ENCODE measurements at regions not wholly inside any gene's neighbourhood (a gene's known extent, or its start where the extent isn't known, plus 50 kb on each side); places are given as distances from the start of the nearest gene placed in this dataset.

DNA sequence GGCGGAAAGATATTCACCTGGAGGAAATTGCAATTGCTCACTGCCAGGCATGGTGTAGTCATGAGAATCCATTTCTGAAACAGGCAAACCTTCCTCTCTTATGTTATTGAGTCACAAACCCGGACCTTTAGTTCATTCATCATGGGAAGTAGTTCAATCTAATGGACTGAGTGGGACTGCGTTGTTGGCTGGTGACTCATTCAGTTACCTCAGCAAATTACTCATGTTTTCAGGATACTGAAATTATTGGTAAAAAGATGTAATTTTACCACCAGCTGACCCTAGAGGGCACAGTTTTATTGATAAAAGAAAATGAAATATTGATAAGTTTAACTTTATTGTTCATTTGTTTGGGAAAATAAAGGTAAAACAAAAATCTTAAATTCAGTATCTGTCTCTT, 1194.4 kb upstream of the SORCS1 start:
- TF ChIP-seq, protein P1, sequence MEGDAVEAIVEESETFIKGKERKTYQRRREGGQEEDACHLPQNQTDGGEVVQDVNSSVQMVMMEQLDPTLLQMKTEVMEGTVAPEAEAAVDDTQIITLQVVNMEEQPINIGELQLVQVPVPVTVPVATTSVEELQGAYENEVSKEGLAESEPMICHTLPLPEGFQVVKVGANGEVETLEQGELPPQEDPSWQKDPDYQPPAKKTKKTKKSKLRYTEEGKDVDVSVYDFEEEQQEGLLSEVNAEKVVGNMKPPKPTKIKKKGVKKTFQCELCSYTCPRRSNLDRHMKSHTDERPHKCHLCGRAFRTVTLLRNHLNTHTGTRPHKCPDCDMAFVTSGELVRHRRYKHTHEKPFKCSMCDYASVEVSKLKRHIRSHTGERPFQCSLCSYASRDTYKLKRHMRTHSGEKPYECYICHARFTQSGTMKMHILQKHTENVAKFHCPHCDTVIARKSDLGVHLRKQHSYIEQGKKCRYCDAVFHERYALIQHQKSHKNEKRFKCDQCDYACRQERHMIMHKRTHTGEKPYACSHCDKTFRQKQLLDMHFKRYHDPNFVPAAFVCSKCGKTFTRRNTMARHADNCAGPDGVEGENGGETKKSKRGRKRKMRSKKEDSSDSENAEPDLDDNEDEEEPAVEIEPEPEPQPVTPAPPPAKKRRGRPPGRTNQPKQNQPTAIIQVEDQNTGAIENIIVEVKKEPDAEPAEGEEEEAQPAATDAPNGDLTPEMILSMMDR (IDR thresholded peaks at IDR 0.05; ENCODE audit: low read depth, low read length, missing input control) = no peak
- no peak for TF ChIP-seq SP1 (IDR thresholded peaks at IDR 0.05)
- no peak for TF ChIP-seq RXRA (IDR thresholded peaks at IDR 0.05)
- TF ChIP-seq YY1 (IDR thresholded peaks at IDR 0.05) = no peak
- TF ChIP-seq, protein P2, sequence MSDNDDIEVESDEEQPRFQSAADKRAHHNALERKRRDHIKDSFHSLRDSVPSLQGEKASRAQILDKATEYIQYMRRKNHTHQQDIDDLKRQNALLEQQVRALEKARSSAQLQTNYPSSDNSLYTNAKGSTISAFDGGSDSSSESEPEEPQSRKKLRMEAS (IDR thresholded peaks at IDR 0.05) = no peak
- TF ChIP-seq RAD21 (IDR thresholded peaks at IDR 0.05) = no peak
- TF ChIP-seq GABPA (IDR thresholded peaks at IDR 0.05 in 1 of 2, conservative IDR thresholded peaks at IDR 0.05 in 1 of 2) = no peak
- TF ChIP-seq JUND (IDR thresholded peaks at IDR 0.05) = no peak

Measured in liver (tissue), 3 donors.